IMR-90 (cell line): ENCODE measurements at regions not wholly inside any gene's neighbourhood (a gene's known extent, or its start where the extent isn't known, plus 50 kb on each side); places are given as distances from the start of the nearest gene placed in this dataset.
A peak's percentile ranks its signal among the peaks of the same experiment; 100 is the strongest.

Experiments
- ATAC-seq: fragments of 200-7000 bp; cut with Tn5 transposase; 2 replicates; pipeline ENCODE4 v1.9.1; 2020; ENCODE audit warnings: low read depth, mild to moderate bottlenecking, moderate library complexity
- BruUV-seq: library from RNA; stranded (reverse); fragments of 400-500 nt; replicated peaks from 2 replicates; lab custom pipeline; 2021; lab: Mats Ljungman, UMichigan
- CTCF ChIA-PET: fragments of 300-600 bp; formaldehyde crosslinking; extraction: SDS; loops from one replicate; lab custom pipeline; 2021; ENCODE audit warnings: antibody characterized with exemption; lab: Yijun Ruan, JAX
- POLR2A ChIA-PET: fragments of 300-600 bp; sonication (Branson Sonifier 250); formaldehyde crosslinking; loops from one replicate; lab custom pipeline; 2022; ENCODE audit warnings: antibody characterized with exemption; ENCODE audit not compliant: unreplicated experiment; lab: Charles Lee
- DNase-seq: peaks from one replicate; pipeline ENCODE4 v3.0.0; 2013
- H2AFZ ChIP-seq: replicated peaks from 2 replicates; pipeline ENCODE3; 2013; ENCODE audit warnings: low read length, mild to moderate bottlenecking; ENCODE audit not compliant: poor library complexity
- H2AK5ac ChIP-seq: 2 replicates; pipeline ENCODE4 v1.6.1; 2013; ENCODE audit warnings: low read depth, low read length, inconsistent platforms
- H2AK9ac ChIP-seq: replicated peaks from 2 replicates; pipeline ENCODE3; 2013; ENCODE audit warnings: mild to moderate bottlenecking, low read depth, low read length, moderate library complexity; ENCODE audit not compliant: poor library complexity
- H2BK120ac ChIP-seq: 2 replicates; pipeline ENCODE4 v1.6.1; 2013; ENCODE audit warnings: low read depth, low read length, inconsistent platforms
- H2BK15ac ChIP-seq: 3 replicates; pipeline ENCODE4 v1.6.1; 2013; ENCODE audit warnings: low read depth, low read length, inconsistent platforms
- H2BK20ac ChIP-seq: 2 replicates; pipeline ENCODE4 v1.6.1; 2013; ENCODE audit warnings: low read depth, mild to moderate bottlenecking, inconsistent platforms, low read length, moderate library complexity
- H2BK5ac ChIP-seq: 2 replicates; pipeline ENCODE4 v1.6.1; 2013; ENCODE audit warnings: mild to moderate bottlenecking, low read depth, low read length, inconsistent platforms; ENCODE audit not compliant: poor library complexity, severe bottlenecking
- H3K14ac ChIP-seq: replicated peaks from 2 replicates; pipeline ENCODE4 v1.6.1; 2013; ENCODE audit warnings: low read depth, low read length, inconsistent platforms
- H3K18ac ChIP-seq: 2 replicates; pipeline ENCODE4 v1.6.1; 2013; ENCODE audit warnings: low read depth, low read length, control low read depth
- H3K23ac ChIP-seq: 2 replicates; pipeline ENCODE4 v1.6.1; 2013; ENCODE audit warnings: low read depth, low read length, inconsistent platforms
- H3K27ac ChIP-seq: 2 replicates; pipeline ENCODE4 v1.5.1; 2013; ENCODE audit warnings: mild to moderate bottlenecking, control low read depth, low read length; ENCODE audit not compliant: insufficient read depth
- H3K27me3 ChIP-seq: 2 replicates; pipeline ENCODE4 v1.6.1; 2013; ENCODE audit warnings: low read length; ENCODE audit not compliant: control insufficient read depth, insufficient read depth
- H3K36me3 ChIP-seq: 2 replicates; pipeline ENCODE4 v1.6.1; 2013; ENCODE audit warnings: low read length, mixed read lengths; ENCODE audit not compliant: control insufficient read depth, insufficient read depth
- H3K4ac ChIP-seq: 2 replicates; pipeline ENCODE4 v1.6.1; 2013; ENCODE audit warnings: low read depth, low read length, inconsistent platforms
- H3K4me1 ChIP-seq: 2 replicates; pipeline ENCODE4 v1.6.1; 2013; ENCODE audit warnings: low read length, mixed read lengths; ENCODE audit not compliant: control insufficient read depth, insufficient read depth
- H3K4me2 ChIP-seq: 2 replicates; pipeline ENCODE4 v1.6.1; 2013; ENCODE audit warnings: low read depth, mild to moderate bottlenecking, control low read depth, low read length, moderate library complexity
- H3K4me3 ChIP-seq: 2 replicates; pipeline ENCODE4 v1.5.1; 2013; ENCODE audit warnings: low read depth, mild to moderate bottlenecking, control low read depth, low read length, moderate library complexity; ENCODE audit not compliant: insufficient read depth
- H3K56ac ChIP-seq: 2 replicates; pipeline ENCODE4 v1.6.1; 2013; ENCODE audit warnings: low read length, inconsistent platforms; ENCODE audit not compliant: insufficient read depth; ENCODE audit errors: extremely low read depth
- H3K79me1 ChIP-seq, 2 experiments: 2 replicates each; pipeline ENCODE4 v1.6.1; 2013; ENCODE audit warnings: low read length in 2 of 2, inconsistent platforms in 1 of 2, low read depth in 1 of 2
- H3K9ac ChIP-seq: 2 replicates; pipeline ENCODE4 v1.6.1; 2013; ENCODE audit warnings: low read depth, low read length, control low read depth
- H3K9me1 ChIP-seq: 2 replicates; pipeline ENCODE4 v1.6.1; 2013; ENCODE audit warnings: low read length, inconsistent platforms; ENCODE audit not compliant: insufficient read depth
- H3K9me3 ChIP-seq: 2 replicates; pipeline ENCODE4 v1.6.1; 2013; ENCODE audit warnings: low read length; ENCODE audit not compliant: control insufficient read depth, insufficient read depth
- H4K20me1 ChIP-seq: 2 replicates; pipeline ENCODE4 v1.6.1; 2013; ENCODE audit warnings: low read length, inconsistent platforms; ENCODE audit not compliant: insufficient read depth
- H4K5ac ChIP-seq: 2 replicates; pipeline ENCODE4 v1.6.1; 2013; ENCODE audit warnings: mild to moderate bottlenecking, low read depth, low read length, control low read depth
- H4K8ac ChIP-seq, 2 experiments: 2 replicates each; pipeline ENCODE4 v1.6.1; 2013; ENCODE audit warnings: low read depth in 2 of 2, low read length in 2 of 2, control low read depth in 1 of 2, inconsistent platforms in 1 of 2
- H4K91ac ChIP-seq: 2 replicates; pipeline ENCODE4 v1.6.1; 2013; ENCODE audit warnings: low read depth, low read length, inconsistent platforms; ENCODE audit not compliant: insufficient read depth
- BHLHE40 ChIP-seq: fragments of 150-350 bp; IDR thresholded peaks from 2 replicates; pipeline ENCODE4 v1.6.1; 2016; ENCODE audit warnings: mild to moderate bottlenecking, low read depth, low read length
- MAFK ChIP-seq: IDR thresholded peaks from 2 replicates; pipeline ENCODE4 v1.6.1; 2012; ENCODE audit warnings: low read depth, low read length, improper control_type of control experiment
- WGBS, 2 experiments: methylation state at CpG; one replicate each; pipeline versions ENCODE4 v1.1.5 to v1.1.7; 2013; ENCODE audit warnings: missing lambda C conversion rate in 2 of 2; ENCODE audit not compliant: insufficient read length in 1 of 2; ENCODE audit errors: extremely low coverage in 2 of 2; 5-methylcytosine and 5-hydroxymethylcytosine counted together
- dilution Hi-C: fragments of 300-500 bp; cut with HindIII; formaldehyde crosslinking; loops from one replicate; pipeline ENCODE4 v1.14.3; 2018; ENCODE audit warnings: low sequenced_read_pairs; ENCODE audit not compliant: unreplicated experiment
- in situ Hi-C: fragments of 300-500 bp; cut with MboI; formaldehyde crosslinking; loops from 3 replicates; pipeline ENCODE4 v1.14.3; 2019; ENCODE audit warnings: low sequenced_read_pairs, inconsistent platforms, mixed read lengths
- intact Hi-C: fragments of 100-400 bp; cut with micrococcal nuclease; formaldehyde crosslinking; loops from 2 replicates; pipeline ENCODE4 v1.10.0; 2022

- Histone ChIP-seq H3K27me3 (no peaks in the 10 kb centered on the region), H3K4ac (no peak overlapping the region), H3K23ac (no peak overlapping the region), H3K4me3 (no peak overlapping the region), H2BK20ac (no peak overlapping the region), H4K20me1 (no peaks in the 10 kb centered on the region), H3K9me1 (no peaks in the 10 kb centered on the region), H3K14ac (no peak overlapping the region), H2BK120ac (no peak overlapping the region), H3K4me2 (no peak overlapping the region), H3K79me1 (no peaks in the 10 kb centered on the region), H3K36me3 (no peaks in the 10 kb centered on the region), H2BK5ac (no peak overlapping the region), H4K5ac (no peak overlapping the region), H2BK15ac (no peak overlapping the region), H3K9ac (no peak overlapping the region), H3K56ac (no peak overlapping the region), H3K4me1 (no peaks in the 10 kb centered on the region), H2AK9ac (no peak overlapping the region), H3K9me3 (no peaks in the 10 kb centered on the region), H4K8ac (no peak overlapping the region), H4K91ac (no peak overlapping the region), H2AFZ (no peak overlapping the region), H3K18ac (no peak overlapping the region), H3K27ac (no peak overlapping the region), H2AK5ac (no peak overlapping the region)
- DNase-seq: no peak
- dilution Hi-C loops: no loop called here
- ChIA-PET POLR2A (no interaction called here), CTCF (no interaction called here)
- in situ Hi-C loops: no loop called here
- intact Hi-C loops: no loop called here
- ATAC-seq: no peak
- TF ChIP-seq MAFK (peak; percentile 97), BHLHE40 (no peak)
- 100% methylated on average over 1 of the region's 1 CpG; no CpG with 5 or more reads in 1 of the 2 experiments for WGBS, 2 experiments
- no TSS peak for BruUV-seq
Measured at GRCh38 chr7:125010540-125010939, 80.9 kb upstream of the POT1 start.
